ENCODE measurements at regions not wholly inside any gene's neighbourhood (a gene's known extent, or its start where the extent isn't known, plus 50 kb on each side); places are given as distances from the start of the nearest gene placed in this dataset.

- TF ChIP-seq POLR2AphosphoS5 (IDR thresholded peaks at IDR 0.05; ENCODE audit: low read depth, low read length) (no peak), SIN3A (IDR thresholded peaks at IDR 0.05; ENCODE audit: borderline replicate concordance, insufficient read depth, low read length) (no peak)
Observed at GRCh38 chr5:93993161-93993560, 251.8 kb upstream of the POU5F2 start.

- TF ChIP-seq POLR2AphosphoS5 (IDR thresholded peaks at IDR 0.05; ENCODE audit: low read depth, low read length) (no peak), TAF1 (IDR thresholded peaks at IDR 0.05; ENCODE audit: borderline replicate concordance, insufficient read depth, low read length) (no peak), FOXP2 (optimal IDR thresholded peaks at IDR 0.05; ENCODE audit: borderline replicate concordance, extremely low read depth, extremely low read length, insufficient read depth) (no peak), SIN3A (IDR thresholded peaks at IDR 0.05; ENCODE audit: borderline replicate concordance, insufficient read depth, low read length) (no peak)
- TF ChIP-seq, protein P1, sequence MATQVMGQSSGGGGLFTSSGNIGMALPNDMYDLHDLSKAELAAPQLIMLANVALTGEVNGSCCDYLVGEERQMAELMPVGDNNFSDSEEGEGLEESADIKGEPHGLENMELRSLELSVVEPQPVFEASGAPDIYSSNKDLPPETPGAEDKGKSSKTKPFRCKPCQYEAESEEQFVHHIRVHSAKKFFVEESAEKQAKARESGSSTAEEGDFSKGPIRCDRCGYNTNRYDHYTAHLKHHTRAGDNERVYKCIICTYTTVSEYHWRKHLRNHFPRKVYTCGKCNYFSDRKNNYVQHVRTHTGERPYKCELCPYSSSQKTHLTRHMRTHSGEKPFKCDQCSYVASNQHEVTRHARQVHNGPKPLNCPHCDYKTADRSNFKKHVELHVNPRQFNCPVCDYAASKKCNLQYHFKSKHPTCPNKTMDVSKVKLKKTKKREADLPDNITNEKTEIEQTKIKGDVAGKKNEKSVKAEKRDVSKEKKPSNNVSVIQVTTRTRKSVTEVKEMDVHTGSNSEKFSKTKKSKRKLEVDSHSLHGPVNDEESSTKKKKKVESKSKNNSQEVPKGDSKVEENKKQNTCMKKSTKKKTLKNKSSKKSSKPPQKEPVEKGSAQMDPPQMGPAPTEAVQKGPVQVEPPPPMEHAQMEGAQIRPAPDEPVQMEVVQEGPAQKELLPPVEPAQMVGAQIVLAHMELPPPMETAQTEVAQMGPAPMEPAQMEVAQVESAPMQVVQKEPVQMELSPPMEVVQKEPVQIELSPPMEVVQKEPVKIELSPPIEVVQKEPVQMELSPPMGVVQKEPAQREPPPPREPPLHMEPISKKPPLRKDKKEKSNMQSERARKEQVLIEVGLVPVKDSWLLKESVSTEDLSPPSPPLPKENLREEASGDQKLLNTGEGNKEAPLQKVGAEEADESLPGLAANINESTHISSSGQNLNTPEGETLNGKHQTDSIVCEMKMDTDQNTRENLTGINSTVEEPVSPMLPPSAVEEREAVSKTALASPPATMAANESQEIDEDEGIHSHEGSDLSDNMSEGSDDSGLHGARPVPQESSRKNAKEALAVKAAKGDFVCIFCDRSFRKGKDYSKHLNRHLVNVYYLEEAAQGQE (IDR thresholded peaks at IDR 0.05; ENCODE audit: insufficient read depth in 1 of 2, low read depth in 2 of 2, low read length in 2 of 2): no peak
Observed at GRCh38 chr5:93990504-93991070, 249.2 kb upstream of the POU5F2 start.

- TF ChIP-seq, protein P1 (IDR thresholded peaks at IDR 0.05; ENCODE audit: insufficient read depth in 1 of 2, low read depth in 2 of 2, low read length in 2 of 2): no peak
- no peak for TF ChIP-seq FOXP2 (optimal IDR thresholded peaks at IDR 0.05; ENCODE audit: borderline replicate concordance, extremely low read depth, extremely low read length, insufficient read depth)
- TF ChIP-seq SIN3A (IDR thresholded peaks at IDR 0.05; ENCODE audit: borderline replicate concordance, insufficient read depth, low read length): no peak
- TF ChIP-seq TAF1 (IDR thresholded peaks at IDR 0.05; ENCODE audit: borderline replicate concordance, insufficient read depth, low read length): no peak
- TF ChIP-seq POLR2AphosphoS5 (IDR thresholded peaks at IDR 0.05; ENCODE audit: low read depth, low read length): no peak
Observed at GRCh38 chr5:93978222-93978621, 236.8 kb upstream of the POU5F2 start.

GRCh38 chr5:93967923-93968322 is 226.5 kb upstream of the POU5F2 start:
- no peak for TF ChIP-seq FOXP2 (optimal IDR thresholded peaks at IDR 0.05; ENCODE audit: borderline replicate concordance, extremely low read depth, extremely low read length, insufficient read depth)
- TF ChIP-seq, protein P1 (IDR thresholded peaks at IDR 0.05; ENCODE audit: insufficient read depth in 1 of 2, low read depth in 2 of 2, low read length in 2 of 2): no peak
- no peak for TF ChIP-seq POLR2AphosphoS5 (IDR thresholded peaks at IDR 0.05; ENCODE audit: low read depth, low read length)
- no peak for TF ChIP-seq TAF1 (IDR thresholded peaks at IDR 0.05; ENCODE audit: borderline replicate concordance, insufficient read depth, low read length)
- TF ChIP-seq SIN3A (IDR thresholded peaks at IDR 0.05; ENCODE audit: borderline replicate concordance, insufficient read depth, low read length): no peak

DNA sequence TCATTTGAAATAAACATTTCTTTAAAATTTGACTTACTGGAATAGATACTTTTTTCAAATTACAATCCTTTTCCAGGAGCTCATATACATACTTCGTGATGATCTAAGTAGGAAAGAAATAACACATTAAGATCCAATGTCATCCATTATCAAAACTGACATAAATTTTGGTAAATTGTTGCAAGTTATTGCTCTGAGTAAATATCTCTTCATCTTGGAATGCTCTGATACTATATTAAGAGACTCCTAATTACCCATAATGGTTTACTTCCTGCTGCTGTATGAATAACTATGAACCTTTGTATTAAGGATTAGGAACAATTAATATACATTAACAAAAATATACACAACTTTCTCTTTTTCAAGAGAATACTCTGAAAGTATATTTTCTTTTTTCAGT is 223.0 kb upstream of the POU5F2 start:
- no peak for TF ChIP-seq SIN3A (IDR thresholded peaks at IDR 0.05; ENCODE audit: borderline replicate concordance, insufficient read depth, low read length)
- no peak for TF ChIP-seq FOXP2 (optimal IDR thresholded peaks at IDR 0.05; ENCODE audit: borderline replicate concordance, extremely low read depth, extremely low read length, insufficient read depth)
- no peak for TF ChIP-seq POLR2AphosphoS5 (IDR thresholded peaks at IDR 0.05; ENCODE audit: low read depth, low read length)
- TF ChIP-seq, protein P1 (IDR thresholded peaks at IDR 0.05; ENCODE audit: insufficient read depth in 1 of 2, low read depth in 2 of 2, low read length in 2 of 2): no peak
- no peak for TF ChIP-seq TAF1 (IDR thresholded peaks at IDR 0.05; ENCODE audit: borderline replicate concordance, insufficient read depth, low read length)

Measured in PFSK-1 (cell line).